GM12892 (cell line): ENCODE measurements at regions not wholly inside any gene's neighbourhood (a gene's known extent, or its start where the extent isn't known, plus 50 kb on each side); places are given as distances from the start of the nearest gene placed in this dataset.

ENCODE experiments used
- POLR2A ChIP-seq: IDR thresholded peaks from 2 replicates; pipeline ENCODE4 v1.6.1; 2011; ENCODE audit warnings: low read depth, low read length, control low read depth
- POLR2AphosphoS5 ChIP-seq: IDR thresholded peaks from 2 replicates; pipeline ENCODE4 v1.6.1; 2011; ENCODE audit warnings: low read depth, low read length, control low read depth

GRCh38 chr9:79257790-79258351, 313.9 kb upstream of the TLE4 start:
- TF ChIP-seq POLR2AphosphoS5 (no peak), POLR2A (no peak)
